ENCODE measurements at regions not wholly inside any gene's neighbourhood (a gene's known extent, or its start where the extent isn't known, plus 50 kb on each side); places are given as distances from the start of the nearest gene placed in this dataset.
A peak's percentile ranks its signal among the peaks of the same experiment; 100 is the strongest.

DNA sequence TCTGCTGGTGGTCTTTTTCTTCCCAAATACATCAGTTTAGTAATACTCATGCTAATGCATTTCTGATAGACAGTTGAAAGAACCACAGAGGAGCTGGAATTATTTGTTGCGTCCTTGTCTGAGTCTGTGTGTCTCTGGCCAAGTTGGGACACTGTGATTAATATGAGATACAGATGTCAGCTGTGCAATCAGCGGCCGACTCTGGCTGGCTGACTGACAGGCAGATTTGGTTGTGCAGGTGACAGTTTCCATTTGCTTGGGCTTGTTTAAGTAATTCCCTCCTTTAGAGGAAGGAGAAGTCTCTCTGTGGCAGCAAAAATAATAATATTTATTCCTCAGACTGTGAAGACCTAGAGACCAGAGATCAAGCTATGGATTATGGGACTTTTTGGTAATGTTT lies 176.2 kb upstream of the CHRM2 start:
- Histone ChIP-seq H3K27ac (ENCODE audit: low read depth, low read length, poor library complexity, severe bottlenecking) (no peak overlapping the region), H3K9me2 (ENCODE audit: low read depth, low read length) (no peaks in the 10 kb centered on the region), H3K4me1 (ENCODE audit: insufficient read depth, low read length, severe bottlenecking) (no peaks in the 10 kb centered on the region), H3F3A (ENCODE audit: insufficient read depth, low read length) (no peaks in the 10 kb centered on the region), H4K20me1 (ENCODE audit: insufficient read depth, low read length) (no peaks in the 10 kb centered on the region), H3K27me3 (ENCODE audit: insufficient read depth, low read length) (no peaks in the 10 kb centered on the region), H3K4me2 (ENCODE audit: low read length) (no peak overlapping the region), H3K4me3 (ENCODE audit: low read depth, low read length, poor library complexity, severe bottlenecking) (no peak overlapping the region), H3K79me2 (ENCODE audit: insufficient read depth, low read length) (no peaks in the 10 kb centered on the region), H3K9ac (ENCODE audit: low read length) (no peak overlapping the region), H3K36me3 (ENCODE audit: insufficient read depth, low read length) (no peaks in the 10 kb centered on the region), H3K9me3 (ENCODE audit: low read length) (no peaks in the 10 kb centered on the region), H2AFZ (ENCODE audit: low read length) (no peak overlapping the region)
- TF ChIP-seq, protein P1, sequence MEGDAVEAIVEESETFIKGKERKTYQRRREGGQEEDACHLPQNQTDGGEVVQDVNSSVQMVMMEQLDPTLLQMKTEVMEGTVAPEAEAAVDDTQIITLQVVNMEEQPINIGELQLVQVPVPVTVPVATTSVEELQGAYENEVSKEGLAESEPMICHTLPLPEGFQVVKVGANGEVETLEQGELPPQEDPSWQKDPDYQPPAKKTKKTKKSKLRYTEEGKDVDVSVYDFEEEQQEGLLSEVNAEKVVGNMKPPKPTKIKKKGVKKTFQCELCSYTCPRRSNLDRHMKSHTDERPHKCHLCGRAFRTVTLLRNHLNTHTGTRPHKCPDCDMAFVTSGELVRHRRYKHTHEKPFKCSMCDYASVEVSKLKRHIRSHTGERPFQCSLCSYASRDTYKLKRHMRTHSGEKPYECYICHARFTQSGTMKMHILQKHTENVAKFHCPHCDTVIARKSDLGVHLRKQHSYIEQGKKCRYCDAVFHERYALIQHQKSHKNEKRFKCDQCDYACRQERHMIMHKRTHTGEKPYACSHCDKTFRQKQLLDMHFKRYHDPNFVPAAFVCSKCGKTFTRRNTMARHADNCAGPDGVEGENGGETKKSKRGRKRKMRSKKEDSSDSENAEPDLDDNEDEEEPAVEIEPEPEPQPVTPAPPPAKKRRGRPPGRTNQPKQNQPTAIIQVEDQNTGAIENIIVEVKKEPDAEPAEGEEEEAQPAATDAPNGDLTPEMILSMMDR (IDR thresholded peaks at IDR 0.05; ENCODE audit: low read length): no peak
- TF ChIP-seq EZH2 (IDR thresholded peaks at IDR 0.05; ENCODE audit: borderline replicate concordance, low read length): no peak

DNA sequence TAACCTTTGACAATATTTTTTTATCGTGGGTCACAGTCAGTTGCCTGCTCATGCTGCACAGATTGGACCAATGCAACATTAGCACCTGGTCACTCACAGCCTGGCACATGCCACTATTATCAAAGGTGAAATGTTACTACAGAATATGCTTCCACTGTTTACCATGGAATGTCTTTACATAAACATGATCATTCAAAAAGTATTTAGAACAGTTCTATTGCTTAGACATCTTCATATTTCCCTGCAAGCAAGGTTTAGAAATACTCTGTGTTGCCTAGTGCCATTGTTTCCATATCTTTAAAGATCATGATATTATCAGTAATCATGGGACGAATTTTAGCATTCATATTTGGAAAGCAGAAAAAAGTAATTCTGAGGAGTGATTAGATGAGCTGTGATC lies 179.9 kb upstream of the CHRM2 start:
- no peaks in the 10 kb centered on the region for H3K9me2 ChIP-seq (ENCODE audit: low read depth, low read length)
- H3K36me3 ChIP-seq (ENCODE audit: insufficient read depth, low read length): no peaks in the 10 kb centered on the region
- no peaks in the 10 kb centered on the region for H3F3A ChIP-seq (ENCODE audit: insufficient read depth, low read length)
- no peak overlapping the region for H3K9ac ChIP-seq (ENCODE audit: low read length)
- no peak overlapping the region for H3K4me2 ChIP-seq (ENCODE audit: low read length)
- no peak for TF ChIP-seq EZH2 (IDR thresholded peaks at IDR 0.05; ENCODE audit: borderline replicate concordance, low read length)
- TF ChIP-seq, protein P1 (IDR thresholded peaks at IDR 0.05; ENCODE audit: low read length): no peak
- no peaks in the 10 kb centered on the region for H3K27me3 ChIP-seq (ENCODE audit: insufficient read depth, low read length)
- no peak overlapping the region for H3K4me3 ChIP-seq (ENCODE audit: low read depth, low read length, poor library complexity, severe bottlenecking)
- no peak overlapping the region for H2AFZ ChIP-seq (ENCODE audit: low read length)
- H3K27ac ChIP-seq (ENCODE audit: low read depth, low read length, poor library complexity, severe bottlenecking): no peak overlapping the region
- no peaks in the 10 kb centered on the region for H4K20me1 ChIP-seq (ENCODE audit: insufficient read depth, low read length)
- H3K9me3 ChIP-seq (ENCODE audit: low read length): no peaks in the 10 kb centered on the region
- H3K4me1 ChIP-seq (ENCODE audit: insufficient read depth, low read length, severe bottlenecking): no peaks in the 10 kb centered on the region
- H3K79me2 ChIP-seq (ENCODE audit: insufficient read depth, low read length): no peaks in the 10 kb centered on the region

DNA sequence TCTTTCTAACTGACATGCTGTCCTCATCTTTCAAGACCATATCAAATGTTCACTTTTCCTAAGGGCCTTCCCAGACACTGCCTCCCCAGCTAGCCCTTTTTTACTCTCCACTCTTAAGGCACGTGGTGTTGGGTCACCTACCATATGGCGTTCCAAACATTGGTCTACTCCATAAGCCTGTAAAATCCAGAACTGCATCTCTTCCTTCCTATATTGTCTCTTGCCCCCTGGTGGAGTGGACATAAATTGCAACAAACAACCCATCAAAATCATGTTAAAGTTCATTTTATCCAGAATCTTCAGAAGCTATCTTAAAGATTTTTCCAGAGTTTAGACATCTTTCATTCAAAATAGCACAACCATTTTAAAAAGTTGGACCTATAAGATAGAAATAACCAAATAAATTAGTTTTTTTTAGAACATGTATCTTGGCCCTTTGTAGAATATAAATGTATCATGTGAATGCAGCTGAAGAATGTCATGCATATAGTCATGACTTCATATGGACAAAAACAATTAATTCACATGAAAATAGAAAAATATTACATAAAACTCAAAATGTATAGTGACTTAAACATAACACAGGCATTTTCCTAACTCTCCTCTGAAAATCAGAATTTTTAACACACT lies 180.6 kb upstream of the CHRM2 start:
- no peak overlapping the region for H3K4me2 ChIP-seq (ENCODE audit: low read length)
- H3K27me3 ChIP-seq (ENCODE audit: insufficient read depth, low read length): no peaks in the 10 kb centered on the region
- H3K4me3 ChIP-seq (ENCODE audit: low read depth, low read length, poor library complexity, severe bottlenecking): no peak overlapping the region
- no peaks in the 10 kb centered on the region for H3F3A ChIP-seq (ENCODE audit: insufficient read depth, low read length)
- no peak overlapping the region for H3K9ac ChIP-seq (ENCODE audit: low read length)
- TF ChIP-seq EZH2 (IDR thresholded peaks at IDR 0.05; ENCODE audit: borderline replicate concordance, low read length): no peak
- TF ChIP-seq, protein P1 (IDR thresholded peaks at IDR 0.05; ENCODE audit: low read length): peak; percentile 88
- H3K9me3 ChIP-seq (ENCODE audit: low read length): no peaks in the 10 kb centered on the region
- no peak overlapping the region for H2AFZ ChIP-seq (ENCODE audit: low read length)
- H3K36me3 ChIP-seq (ENCODE audit: insufficient read depth, low read length): no peaks in the 10 kb centered on the region
- H3K27ac ChIP-seq (ENCODE audit: low read depth, low read length, poor library complexity, severe bottlenecking): no peak overlapping the region
- H3K79me2 ChIP-seq (ENCODE audit: insufficient read depth, low read length): no peaks in the 10 kb centered on the region
- no peaks in the 10 kb centered on the region for H4K20me1 ChIP-seq (ENCODE audit: insufficient read depth, low read length)
- H3K9me2 ChIP-seq (ENCODE audit: low read depth, low read length): no peaks in the 10 kb centered on the region; the same call in 1 of the 2 replicates
- no peaks in the 10 kb centered on the region for H3K4me1 ChIP-seq (ENCODE audit: insufficient read depth, low read length, severe bottlenecking)

Measured in OCI-LY1 (cell line).